ENCODE measurements at regions not wholly inside any gene's neighbourhood (a gene's known extent, or its start where the extent isn't known, plus 50 kb on each side); places are given as distances from the start of the nearest gene placed in this dataset.
A peak's percentile ranks its signal among the peaks of the same experiment; 100 is the strongest.

GRCh38 chr13:48761256-48761655 lies 107.5 kb downstream of the CYSLTR2 start:
- H3K36me3 Mint-ChIP-seq, result peaks cover 34% of the 10 kb centered on the region
- no peak overlapping the region for H3K27ac Mint-ChIP-seq
- H3K4me1 Mint-ChIP-seq (ENCODE audit: low read depth in 2 of 2), result no peaks in the 10 kb centered on the region
- no peak overlapping the region for H3K4me3 Mint-ChIP-seq
- no peak for ATAC-seq
- peaks cover 10% of the 10 kb centered on the region for H3K9me3 Mint-ChIP-seq
- peaks cover 8 to 15% of the 10 kb centered on the region in 2 donors for H3K27me3 Mint-ChIP-seq
- DNase-seq (ENCODE audit: low spot score), result no peak

DNA sequence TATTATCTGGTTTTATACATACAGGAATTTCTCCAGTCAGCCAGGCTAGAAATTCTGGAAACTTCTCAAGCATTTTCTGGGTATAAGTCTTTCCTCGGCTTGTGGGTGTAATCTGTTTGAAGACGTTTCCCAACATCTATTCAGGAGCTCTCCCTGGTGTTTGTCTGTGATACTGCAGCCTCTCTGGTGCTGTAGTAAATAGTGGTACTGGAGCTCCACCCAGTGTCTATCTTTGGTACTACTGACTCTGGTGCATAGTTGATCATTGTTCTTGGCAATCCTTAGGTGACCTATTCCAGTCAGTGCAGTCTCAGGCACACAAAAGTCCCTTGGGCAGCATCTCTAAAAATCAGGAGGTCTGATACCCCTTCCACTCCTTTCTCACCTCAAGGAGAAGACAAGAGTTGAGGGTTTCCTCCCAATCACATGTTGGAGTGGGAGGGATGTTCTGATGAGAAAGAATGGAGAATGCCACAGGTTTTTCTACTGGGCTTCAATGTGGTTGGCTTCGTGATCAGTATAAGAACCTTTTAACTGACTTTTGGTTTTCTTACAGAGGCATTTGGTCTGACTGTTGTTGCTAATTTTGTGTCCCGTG lies 115.5 kb downstream of the CYSLTR2 start:
- no peak overlapping the region for H3K4me3 Mint-ChIP-seq
- peak; percentile 96 to 98 for ATAC-seq
- no peaks in the 10 kb centered on the region for H3K9me3 Mint-ChIP-seq
- H3K36me3 Mint-ChIP-seq, result peaks cover 35% of the 10 kb centered on the region
- H3K4me1 Mint-ChIP-seq (ENCODE audit: low read depth in 2 of 2), result peaks cover 6 to 10% of the 10 kb centered on the region in 2 donors
- peak overlapping the region; percentile 2 to 8 for H3K27ac Mint-ChIP-seq
- H3K27me3 Mint-ChIP-seq, result peaks cover 11% of the 10 kb centered on the region in 2 donors
- DNase-seq (ENCODE audit: low spot score), result peak; percentile 78

DNA sequence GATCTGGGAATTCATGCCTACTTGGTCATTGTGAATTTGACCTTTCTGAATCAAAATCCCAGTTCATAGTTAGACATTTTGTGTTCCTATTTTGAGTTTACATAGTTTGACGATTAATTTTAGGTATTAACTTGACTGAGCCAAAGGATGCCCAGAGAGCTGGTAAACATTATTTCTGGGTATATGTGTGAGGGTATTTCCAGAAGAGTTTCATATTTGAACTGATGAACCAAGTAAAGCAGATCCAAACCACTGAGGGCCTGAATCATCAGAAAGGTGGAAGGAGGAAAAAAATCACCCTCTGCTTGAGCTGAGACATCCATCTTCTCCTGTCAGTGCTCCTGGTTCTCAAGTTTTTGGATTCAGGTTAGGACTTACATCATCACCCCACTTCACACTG lies 116.6 kb downstream of the CYSLTR2 start:
- peaks cover 20 to 21% of the 10 kb centered on the region in 2 donors for H3K27me3 Mint-ChIP-seq
- no peak overlapping the region for H3K4me3 Mint-ChIP-seq

GRCh38 chr13:48772908-48773307 lies 119.2 kb downstream of the CYSLTR2 start:
- Mint-ChIP-seq H3K4me3 (no peak overlapping the region), H3K36me3 (peaks cover 11% of the 10 kb centered on the region), H3K9me3 (no peaks in the 10 kb centered on the region), H3K27me3 (peaks cover 29% of the 10 kb centered on the region in 2 donors), H3K4me1 (ENCODE audit: low read depth in 2 of 2) (peaks cover 6 to 10% of the 10 kb centered on the region in 2 donors), H3K27ac (no peak overlapping the region)
- ATAC-seq, result no peak
- DNase-seq (ENCODE audit: low spot score), result no peak

More for the DNA sequence above, 116.6 kb downstream of the CYSLTR2 start:
- ATAC-seq (no peak), DNase-seq (ENCODE audit: low spot score) (no peak)
- Mint-ChIP-seq H3K36me3 (peaks cover 25% of the 10 kb centered on the region), H3K9me3 (no peaks in the 10 kb centered on the region), H3K27ac (peak overlapping the region in 1 of 2 donors; percentile 8), H3K4me1 (ENCODE audit: low read depth in 2 of 2) (peaks cover 6 to 10% of the 10 kb centered on the region in 2 donors)

- ATAC-seq (no peak), DNase-seq (ENCODE audit: low spot score) (no peak)
- no peaks in the 10 kb centered on the region for H3K9me3 Mint-ChIP-seq
- H3K27ac Mint-ChIP-seq, result no peak overlapping the region
- no peak overlapping the region for H3K4me3 Mint-ChIP-seq
- peaks cover 24 to 30% of the 10 kb centered on the region in 2 donors for H3K27me3 Mint-ChIP-seq
- H3K4me1 Mint-ChIP-seq (ENCODE audit: low read depth in 2 of 2), result peaks cover 6 to 8% of the 10 kb centered on the region in 2 donors
- H3K36me3 Mint-ChIP-seq, result peaks cover 5% of the 10 kb centered on the region
Observed at GRCh38 chr13:48773531-48774275, 120.0 kb downstream of the CYSLTR2 start.

- no peak overlapping the region for H3K27ac Mint-ChIP-seq
- no peaks in the 10 kb centered on the region for H3K4me1 Mint-ChIP-seq (ENCODE audit: low read depth in 2 of 2)
- no peak for ATAC-seq
- H3K4me3 Mint-ChIP-seq, result no peak overlapping the region
- DNase-seq (ENCODE audit: low spot score), result no peak
- peaks cover 31 to 34% of the 10 kb centered on the region in 2 donors for H3K27me3 Mint-ChIP-seq
- H3K9me3 Mint-ChIP-seq, result peaks cover 5% of the 10 kb centered on the region
- H3K36me3 Mint-ChIP-seq, result peaks cover 9% of the 10 kb centered on the region
Observed at GRCh38 chr13:48775285-48775684, 121.6 kb downstream of the CYSLTR2 start.

DNA sequence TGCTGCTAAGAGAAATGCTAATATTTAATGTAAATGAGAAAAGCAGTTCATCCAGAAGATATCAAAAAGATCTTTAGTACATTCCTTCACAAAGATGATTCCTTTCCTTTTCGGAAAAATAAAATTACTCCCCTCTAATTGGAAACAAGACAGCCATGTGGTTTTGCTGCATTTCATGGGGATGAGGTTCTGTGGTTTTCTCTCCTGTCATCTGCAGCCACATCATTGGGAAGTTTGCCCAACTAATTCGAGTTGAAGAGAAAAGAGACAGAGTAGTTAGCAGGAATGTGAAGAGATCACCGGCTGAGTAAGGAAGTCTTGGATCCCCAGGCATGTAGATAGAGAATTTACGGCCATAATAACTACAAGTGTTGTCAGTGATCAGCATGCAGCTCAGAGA lies 122.1 kb downstream of the CYSLTR2 start:
- Mint-ChIP-seq H3K4me3 (no peak overlapping the region), H3K9me3 (peaks cover 6% of the 10 kb centered on the region), H3K27ac (no peak overlapping the region), H3K27me3 (peaks cover 31 to 35% of the 10 kb centered on the region in 2 donors), H3K4me1 (ENCODE audit: low read depth in 2 of 2) (no peaks in the 10 kb centered on the region), H3K36me3 (peaks cover 11% of the 10 kb centered on the region)
- DNase-seq (ENCODE audit: low spot score) (no peak), ATAC-seq (no peak)

GRCh38 chr13:48776401-48776800 lies 122.7 kb downstream of the CYSLTR2 start:
- DNase-seq (ENCODE audit: low spot score), result no peak
- no peak for ATAC-seq
- Mint-ChIP-seq H3K27me3 (peaks cover 31 to 35% of the 10 kb centered on the region in 2 donors), H3K36me3 (peaks cover 15% of the 10 kb centered on the region), H3K4me1 (ENCODE audit: low read depth in 2 of 2) (no peaks in the 10 kb centered on the region), H3K4me3 (no peak overlapping the region), H3K27ac (no peak overlapping the region), H3K9me3 (peaks cover 6% of the 10 kb centered on the region)

- ATAC-seq (no peak), DNase-seq (ENCODE audit: low spot score) (no peak)
- Mint-ChIP-seq H3K27me3 (peaks cover 31 to 32% of the 10 kb centered on the region in 2 donors), H3K9me3 (peaks cover 9% of the 10 kb centered on the region), H3K36me3 (peaks cover 15% of the 10 kb centered on the region), H3K27ac (no peak overlapping the region), H3K4me3 (no peak overlapping the region), H3K4me1 (ENCODE audit: low read depth in 2 of 2) (peaks cover 4 to 5% of the 10 kb centered on the region in 2 donors)
Observed at GRCh38 chr13:48778610-48779009, 124.9 kb downstream of the CYSLTR2 start.

GRCh38 chr13:48780713-48781341 lies 127.1 kb downstream of the CYSLTR2 start:
- peaks cover 21 to 24% of the 10 kb centered on the region in 2 donors for H3K27me3 Mint-ChIP-seq
- peaks cover 9% of the 10 kb centered on the region for H3K9me3 Mint-ChIP-seq
- peaks cover 4 to 5% of the 10 kb centered on the region in 2 donors for H3K4me1 Mint-ChIP-seq (ENCODE audit: low read depth in 2 of 2)
- DNase-seq (ENCODE audit: low spot score) (no peak), ATAC-seq (no peak)
- H3K4me3 Mint-ChIP-seq, result no peak overlapping the region
- peaks cover 15% of the 10 kb centered on the region for H3K36me3 Mint-ChIP-seq
- H3K27ac Mint-ChIP-seq, result no peak overlapping the region

DNA sequence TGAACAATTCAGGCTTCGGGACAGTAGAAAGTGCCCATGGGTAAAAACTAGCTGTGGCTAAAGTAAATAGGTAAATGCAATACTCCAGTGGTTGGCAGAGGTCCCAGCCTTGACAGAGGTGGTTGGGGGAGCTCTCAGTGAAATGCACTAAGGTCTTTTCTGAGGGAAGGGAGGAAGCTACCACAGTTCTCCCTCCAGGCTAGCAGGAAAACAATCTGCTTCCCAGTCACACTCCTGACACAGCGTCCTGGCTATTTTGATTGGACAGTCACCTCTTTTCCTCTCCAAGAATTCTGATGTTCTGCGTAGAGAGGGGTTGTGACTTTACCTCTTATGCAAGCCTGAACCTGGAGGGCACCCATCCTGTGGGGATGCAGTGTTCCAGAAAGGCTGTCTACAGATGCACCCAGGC lies 128.7 kb downstream of the CYSLTR2 start:
- Mint-ChIP-seq H3K4me3 (no peak overlapping the region), H3K4me1 (ENCODE audit: low read depth in 2 of 2) (peaks cover 4 to 5% of the 10 kb centered on the region in 2 donors), H3K27ac (no peak overlapping the region), H3K27me3 (peaks cover 23 to 27% of the 10 kb centered on the region in 2 donors), H3K9me3 (peaks cover 9% of the 10 kb centered on the region), H3K36me3 (peaks cover 15% of the 10 kb centered on the region)
- DNase-seq (ENCODE audit: low spot score) (no peak), ATAC-seq (no peak)

GRCh38 chr13:48783181-48783630 lies 129.5 kb downstream of the CYSLTR2 start:
- Mint-ChIP-seq H3K36me3 (peaks cover 15% of the 10 kb centered on the region), H3K9me3 (peaks cover 9% of the 10 kb centered on the region), H3K4me1 (ENCODE audit: low read depth in 2 of 2) (peaks cover 4 to 5% of the 10 kb centered on the region in 2 donors), H3K27me3 (peaks cover 20 to 24% of the 10 kb centered on the region in 2 donors), H3K27ac (no peak overlapping the region), H3K4me3 (no peak overlapping the region)
- peak; percentile 52 to 65 for ATAC-seq
- no peak for DNase-seq (ENCODE audit: low spot score)

GRCh38 chr13:48783695-48784230 lies 130.0 kb downstream of the CYSLTR2 start:
- Mint-ChIP-seq H3K27ac (no peak overlapping the region), H3K9me3 (peaks cover 9% of the 10 kb centered on the region)
- no peak for ATAC-seq

More at GRCh38 chr13:48783695-48784230, 130.0 kb downstream of the CYSLTR2 start:
- DNase-seq (ENCODE audit: low spot score), result no peak
- peaks cover 18 to 24% of the 10 kb centered on the region in 2 donors for H3K27me3 Mint-ChIP-seq
- H3K36me3 Mint-ChIP-seq, result peaks cover 15% of the 10 kb centered on the region
- no peak overlapping the region for H3K4me3 Mint-ChIP-seq
- H3K4me1 Mint-ChIP-seq (ENCODE audit: low read depth in 2 of 2), result peaks cover 4 to 5% of the 10 kb centered on the region in 2 donors
